22Rv1 (cell line): ENCODE measurements at regions not wholly inside any gene's neighbourhood (a gene's known extent, or its start where the extent isn't known, plus 50 kb on each side); places are given as distances from the start of the nearest gene placed in this dataset.

ENCODE experiments used
- H3K27ac ChIP-seq: fragments of 450-650 bp; 2 replicates; pipeline ENCODE4 v1.5.1; 2017
- CTCF ChIP-seq: fragments of 450-650 bp; IDR thresholded peaks from 2 replicates; pipeline ENCODE4 v1.5.1; 2017; ENCODE audit warnings: mild to moderate bottlenecking
- ZFX ChIP-seq: fragments of 450-650 bp; IDR thresholded peaks from 2 replicates; pipeline ENCODE4 v1.6.1; 2017; ENCODE audit warnings: antibody characterized with exemption, borderline replicate concordance

GRCh38 chr2:120650022-120650644 is 85.5 kb upstream of the GLI2 start:
- no peak for TF ChIP-seq ZFX
- no peak for TF ChIP-seq CTCF

GRCh38 chr2:120651818-120652217 is 83.8 kb upstream of the GLI2 start:
- H3K27ac ChIP-seq, result no peak overlapping the region
- TF ChIP-seq CTCF (no peak), ZFX (no peak)

More at GRCh38 chr2:120650022-120650644, 85.5 kb upstream of the GLI2 start:
- H3K27ac ChIP-seq, result no peak overlapping the region

- TF ChIP-seq CTCF (no peak), ZFX (no peak)
Measured at GRCh38 chr2:120653046-120653445, 82.6 kb upstream of the GLI2 start.

GRCh38 chr2:120653871-120654270 is 81.8 kb upstream of the GLI2 start:
- TF ChIP-seq CTCF, result no peak
- no peak for TF ChIP-seq ZFX
- H3K27ac ChIP-seq, result no peak overlapping the region

More at GRCh38 chr2:120653046-120653445, 82.6 kb upstream of the GLI2 start:
- no peak overlapping the region for H3K27ac ChIP-seq

GRCh38 chr2:120654381-120655134 is 81.1 kb upstream of the GLI2 start:
- TF ChIP-seq CTCF (no peak), ZFX (no peak)
- no peak overlapping the region for H3K27ac ChIP-seq

- TF ChIP-seq CTCF (no peak), ZFX (no peak)
- no peak overlapping the region for H3K27ac ChIP-seq
Measured at GRCh38 chr2:120656273-120656950, 79.3 kb upstream of the GLI2 start.

- TF ChIP-seq CTCF (no peak), ZFX (no peak)
- H3K27ac ChIP-seq, result no peak overlapping the region
Measured at GRCh38 chr2:120658042-120658769, 77.5 kb upstream of the GLI2 start.
